OCI-LY3 (cell line): ENCODE measurements at regions not wholly inside any gene's neighbourhood (a gene's known extent, or its start where the extent isn't known, plus 50 kb on each side); places are given as distances from the start of the nearest gene placed in this dataset.

Experiments
- H2AFZ ChIP-seq: fragments of 200-600, 300-600 bp; shearing (Covaris generic); 2 replicates; pipeline ENCODE4 v1.6.0; 2014; ENCODE audit warnings: antibody characterized with exemption, low read depth, low read length
- H3K27ac ChIP-seq: fragments of 200-600, 300-600 bp; sonication (generic); 2 replicates; pipeline ENCODE4 v1.5.1; 2014; ENCODE audit warnings: mild to moderate bottlenecking, low read length, moderate library complexity, mixed read lengths
- H3K27me3 ChIP-seq: fragments of 200-600, 300-600 bp; sonication (generic); 2 replicates; pipeline ENCODE4 v1.6.1; 2014; ENCODE audit warnings: low read depth, low read length, mixed read lengths
- H3K36me3 ChIP-seq: fragments of 200-600, 300-600 bp; sonication (generic); replicated peaks from 2 replicates; pipeline ENCODE3; 2014; ENCODE audit warnings: low read depth, low read length, mixed read lengths
- H3K4me1 ChIP-seq: fragments of 300-600, 200-600 bp; sonication (generic); 2 replicates; pipeline ENCODE4 v1.6.1; 2014; ENCODE audit warnings: low read length, mixed read lengths
- H3K4me2 ChIP-seq: fragments of 200-600, 300-600 bp; sonication (generic); 2 replicates; pipeline ENCODE4 v1.6.1; 2014; ENCODE audit warnings: low read length, mixed read lengths
- H3K4me3 ChIP-seq: fragments of 300-600, 200-600 bp; sonication (generic); 2 replicates; pipeline ENCODE4 v1.5.1; 2014; ENCODE audit warnings: antibody characterized with exemption, mild to moderate bottlenecking, low read length, moderate library complexity
- H3K79me2 ChIP-seq: fragments of 300-600, 200-600 bp; shearing (Covaris generic); 2 replicates; pipeline ENCODE4 v1.6.1; 2014; ENCODE audit warnings: mild to moderate bottlenecking, low read length, mixed read lengths
- H3K9ac ChIP-seq: fragments of 300-600, 200-600 bp; shearing (Covaris generic); 2 replicates; pipeline ENCODE4 v1.6.0; 2014; ENCODE audit warnings: mild to moderate bottlenecking, low read length, moderate library complexity
- H3K9me3 ChIP-seq: fragments of 200-600, 300-600 bp; shearing (Covaris generic); 2 replicates; pipeline ENCODE4 v1.6.1; 2014; ENCODE audit warnings: low read length, mixed read lengths; ENCODE audit not compliant: insufficient read depth
- H4K20me1 ChIP-seq: fragments of 200-600, 300-600 bp; sonication (generic); 2 replicates; pipeline ENCODE4 v1.6.1; 2016; ENCODE audit warnings: low read length, mixed read lengths; ENCODE audit not compliant: insufficient read depth
- CTCF ChIP-seq: fragments of 200-600, 300-600 bp; sonication (generic); IDR thresholded peaks from 2 replicates; pipeline ENCODE4 v1.5.1; 2014; ENCODE audit warnings: antibody characterized with exemption, low read length, low read depth
- EZH2phosphoT487 ChIP-seq: fragments of 200-600 bp; shearing (Covaris generic); IDR thresholded peaks from 2 replicates; pipeline ENCODE4 v1.6.1; 2018; ENCODE audit warnings: antibody characterized with exemption, mixed run types, low read depth

- H3K4me2 ChIP-seq: no peak overlapping the region
- H3K9ac ChIP-seq: no peak overlapping the region
- TF ChIP-seq CTCF (no peak), EZH2phosphoT487 (no peak)
- no peaks in the 10 kb centered on the region for H3K36me3 ChIP-seq
- no peaks in the 10 kb centered on the region for H3K79me2 ChIP-seq
- H3K27me3 ChIP-seq: peaks cover 8% of the 10 kb centered on the region
- no peak overlapping the region for H3K4me3 ChIP-seq
- no peaks in the 10 kb centered on the region for H3K9me3 ChIP-seq
- H3K4me1 ChIP-seq: no peaks in the 10 kb centered on the region
- no peaks in the 10 kb centered on the region for H4K20me1 ChIP-seq
- no peak overlapping the region for H3K27ac ChIP-seq
- no peak overlapping the region for H2AFZ ChIP-seq
Measured at GRCh38 chr16:49024896-49025295, 256.7 kb downstream of the CBLN1 start.

- Histone ChIP-seq H3K9ac (no peak overlapping the region), H3K79me2 (no peaks in the 10 kb centered on the region), H2AFZ (no peak overlapping the region), H3K4me2 (no peak overlapping the region), H3K27ac (no peak overlapping the region), H3K4me3 (no peak overlapping the region), H3K9me3 (no peaks in the 10 kb centered on the region), H3K27me3 (peaks cover 8% of the 10 kb centered on the region), H3K4me1 (no peaks in the 10 kb centered on the region), H3K36me3 (no peaks in the 10 kb centered on the region), H4K20me1 (no peaks in the 10 kb centered on the region)
- no peak for TF ChIP-seq CTCF
- TF ChIP-seq EZH2phosphoT487: no peak
Measured at GRCh38 chr16:49024016-49024415, 257.6 kb downstream of the CBLN1 start.

GRCh38 chr16:49023050-49023449, 258.6 kb downstream of the CBLN1 start:
- TF ChIP-seq EZH2phosphoT487 (no peak), CTCF (no peak)
- Histone ChIP-seq H2AFZ (no peak overlapping the region), H3K27me3 (peaks cover 8% of the 10 kb centered on the region), H3K4me1 (no peaks in the 10 kb centered on the region), H3K9me3 (no peaks in the 10 kb centered on the region), H3K79me2 (no peaks in the 10 kb centered on the region), H4K20me1 (no peaks in the 10 kb centered on the region), H3K4me3 (no peak overlapping the region), H3K4me2 (no peak overlapping the region), H3K27ac (no peak overlapping the region), H3K36me3 (no peaks in the 10 kb centered on the region), H3K9ac (no peak overlapping the region)

- Histone ChIP-seq H3K27ac (no peak overlapping the region), H3K79me2 (no peaks in the 10 kb centered on the region), H3K4me2 (no peak overlapping the region), H3K27me3 (peaks cover 8% of the 10 kb centered on the region), H3K9ac (no peak overlapping the region), H3K4me1 (no peaks in the 10 kb centered on the region), H2AFZ (no peak overlapping the region), H4K20me1 (no peaks in the 10 kb centered on the region), H3K36me3 (no peaks in the 10 kb centered on the region), H3K9me3 (no peaks in the 10 kb centered on the region), H3K4me3 (no peak overlapping the region)
- TF ChIP-seq EZH2phosphoT487 (no peak), CTCF (no peak)
Measured at GRCh38 chr16:49022351-49022963, 259.2 kb downstream of the CBLN1 start.
